ENCODE measurements at regions not wholly inside any gene's neighbourhood (a gene's known extent, or its start where the extent isn't known, plus 50 kb on each side); places are given as distances from the start of the nearest gene placed in this dataset.

DNA sequence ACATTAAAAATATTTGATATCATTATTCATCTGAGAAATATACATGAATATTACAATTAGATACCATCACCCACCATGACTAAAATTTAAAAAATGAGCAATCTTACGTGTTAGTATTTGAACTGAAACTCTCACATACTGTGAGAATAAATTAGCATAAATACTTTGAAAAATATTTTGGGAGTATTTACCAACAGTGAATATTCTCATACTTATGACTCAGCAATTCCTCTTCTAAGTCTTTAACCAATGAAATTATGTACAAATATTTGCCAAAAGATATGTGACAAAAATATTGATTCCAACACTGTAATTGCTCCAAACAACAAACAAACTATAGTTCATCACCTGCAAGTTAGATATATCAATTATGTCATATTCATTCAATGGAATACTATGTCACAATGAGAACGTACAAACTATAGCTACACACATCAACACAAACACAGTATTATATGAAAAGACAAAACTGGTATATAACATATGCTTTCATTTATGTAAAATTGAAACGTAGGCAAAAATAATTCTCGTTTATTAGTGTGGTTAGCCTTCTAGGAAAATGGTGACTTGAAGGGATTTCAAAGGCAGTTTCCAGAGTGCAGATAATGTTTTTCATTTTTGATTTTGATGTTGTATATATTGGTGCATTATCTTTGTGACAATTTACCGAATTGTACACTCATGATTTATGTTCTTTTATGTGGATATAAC, 742.2 kb downstream of the SLC16A7 start:
- DNase-seq (ENCODE audit: low read depth) = no peak

DNA sequence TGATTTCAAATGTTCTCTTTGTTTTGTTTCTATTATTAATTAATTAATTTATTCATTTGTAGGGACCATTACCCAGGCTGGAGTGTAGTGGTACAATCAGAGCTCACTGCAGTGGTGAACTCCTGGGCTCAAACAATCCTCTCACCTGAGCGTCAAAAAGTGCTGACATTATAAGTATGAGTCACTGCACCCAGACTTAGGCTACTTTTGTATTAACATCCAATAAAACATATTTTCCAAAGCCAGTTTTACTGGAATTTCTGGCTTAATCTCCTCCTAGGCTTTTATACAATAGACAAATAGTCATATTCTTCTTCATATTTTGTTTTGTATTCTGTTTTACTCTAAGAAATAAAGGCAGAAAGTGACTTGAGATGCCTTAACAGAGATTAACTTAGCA, 749.6 kb downstream of the SLC16A7 start:
- DNase-seq (ENCODE audit: low read depth) = no peak

- DNase-seq (ENCODE audit: low read depth) = no peak
Observed at GRCh38 chr12:60349232-60349978, 753.6 kb downstream of the SLC16A7 start.

- no peak for DNase-seq (ENCODE audit: low read depth)
Observed at GRCh38 chr12:60387356-60387755, 791.5 kb downstream of the SLC16A7 start.

DNA sequence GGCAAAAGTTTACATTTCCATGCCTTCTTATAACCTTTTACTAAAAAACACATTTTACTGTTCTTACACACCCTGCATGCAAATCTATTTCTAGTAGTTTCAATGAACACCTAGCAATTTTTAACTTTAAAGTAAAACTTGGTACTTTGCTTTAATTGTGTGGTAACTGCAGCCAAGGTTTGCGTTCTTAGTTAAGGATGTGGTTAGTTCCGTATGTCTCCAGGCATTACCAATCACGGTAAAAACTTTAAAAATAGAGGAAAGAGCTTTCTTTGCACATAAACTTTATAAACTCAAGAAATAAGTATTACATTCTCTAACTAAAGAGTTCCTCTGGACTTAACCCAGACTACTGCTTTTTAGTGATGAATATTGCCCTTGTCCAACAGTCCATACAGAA, 795.2 kb downstream of the SLC16A7 start:
- peak; percentile 3 for DNase-seq (ENCODE audit: low read depth)

GRCh38 chr12:60391791-60392190, 796.0 kb downstream of the SLC16A7 start:
- DNase-seq (ENCODE audit: low read depth) = no peak

GRCh38 chr12:60393093-60393492, 797.3 kb downstream of the SLC16A7 start:
- DNase-seq (ENCODE audit: low read depth) = no peak

DNA sequence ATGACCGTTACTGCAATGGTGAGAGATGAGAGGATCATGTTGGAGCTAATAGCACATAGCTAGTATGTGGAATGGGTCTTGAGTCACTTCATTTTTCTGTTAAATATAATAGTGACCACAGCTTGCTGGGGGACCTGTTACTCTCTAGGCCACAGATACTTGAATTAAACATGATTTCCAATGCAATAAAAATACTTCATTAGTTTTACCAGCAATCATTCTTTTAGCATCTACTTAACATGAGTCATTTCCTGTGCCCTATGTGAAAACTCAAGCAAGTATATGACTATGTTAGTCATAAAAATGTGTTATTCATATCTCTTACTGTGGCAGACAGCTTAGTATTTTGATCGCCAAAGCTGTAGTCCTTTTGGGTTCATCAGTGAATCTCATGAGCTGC, 798.8 kb downstream of the SLC16A7 start:
- DNase-seq (ENCODE audit: low read depth) = peak; percentile 49

- DNase-seq (ENCODE audit: low read depth) = no peak
Observed at GRCh38 chr12:60398547-60398946, 802.7 kb downstream of the SLC16A7 start.

DNA sequence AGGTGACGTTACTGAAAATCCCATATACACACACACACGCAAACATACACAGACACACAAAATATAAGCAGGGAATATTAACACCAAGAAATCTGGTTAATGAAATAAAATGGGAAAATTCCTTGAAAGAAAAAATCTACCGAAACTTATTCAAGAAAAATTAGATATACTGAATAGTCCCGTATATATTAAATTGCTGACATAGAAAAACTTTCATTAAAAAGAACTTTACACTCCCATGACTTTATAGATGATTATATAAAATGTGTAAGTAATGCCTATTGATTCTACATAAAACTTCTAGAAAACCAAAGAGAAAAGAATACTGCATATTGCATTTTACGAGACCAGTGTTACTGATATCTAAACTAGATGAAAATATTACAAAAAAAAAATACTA, 803.2 kb downstream of the SLC16A7 start:
- DNase-seq (ENCODE audit: low read depth) = no peak

GRCh38 chr12:60402996-60403395, 807.2 kb downstream of the SLC16A7 start:
- no peak for DNase-seq (ENCODE audit: low read depth)

- peak; percentile 47 for DNase-seq (ENCODE audit: low read depth)
Observed at GRCh38 chr12:60415351-60415750, 819.5 kb downstream of the SLC16A7 start.

DNA sequence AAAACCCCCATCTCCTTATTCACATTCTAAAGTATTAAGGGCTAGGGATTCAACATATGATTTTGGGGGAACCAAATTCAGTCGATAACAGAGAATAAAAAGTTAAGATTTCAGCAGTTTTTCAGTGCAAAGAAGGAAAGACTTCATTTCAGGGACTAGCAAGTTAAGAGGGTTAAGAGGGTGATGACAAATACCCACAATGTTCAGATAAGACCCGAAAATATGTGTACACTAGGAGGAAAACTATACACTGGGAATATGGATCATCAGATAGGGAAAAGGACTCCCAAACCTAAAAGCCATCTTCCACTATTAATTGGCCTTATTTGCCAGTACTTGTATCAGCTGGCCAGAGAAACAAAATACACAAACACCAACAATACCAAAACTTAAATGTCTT, 824.2 kb downstream of the SLC16A7 start:
- DNase-seq (ENCODE audit: low read depth) = no peak

DNA sequence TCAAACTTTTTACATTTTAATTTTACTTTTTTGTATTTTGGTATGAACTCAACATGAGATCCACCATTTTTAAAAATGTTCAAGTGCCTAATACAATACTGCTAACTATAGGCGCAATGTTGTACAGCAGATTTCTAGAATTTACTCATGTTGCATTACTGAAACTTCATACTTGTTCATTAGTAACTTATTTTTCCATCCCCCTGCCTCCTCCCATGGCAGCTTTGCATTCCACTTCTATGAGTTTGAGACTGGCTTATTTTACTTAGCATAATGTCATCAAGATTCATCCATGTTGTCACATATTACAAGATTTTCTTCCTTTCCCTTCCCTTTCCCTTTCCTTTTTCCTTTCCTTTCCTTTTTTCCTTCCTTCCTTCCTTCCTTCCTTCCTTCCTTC, 825.9 kb downstream of the SLC16A7 start:
- peak; percentile 8 for DNase-seq (ENCODE audit: low read depth)

- DNase-seq (ENCODE audit: low read depth) = no peak
Observed at GRCh38 chr12:60437297-60437696, 841.5 kb downstream of the SLC16A7 start.

DNA sequence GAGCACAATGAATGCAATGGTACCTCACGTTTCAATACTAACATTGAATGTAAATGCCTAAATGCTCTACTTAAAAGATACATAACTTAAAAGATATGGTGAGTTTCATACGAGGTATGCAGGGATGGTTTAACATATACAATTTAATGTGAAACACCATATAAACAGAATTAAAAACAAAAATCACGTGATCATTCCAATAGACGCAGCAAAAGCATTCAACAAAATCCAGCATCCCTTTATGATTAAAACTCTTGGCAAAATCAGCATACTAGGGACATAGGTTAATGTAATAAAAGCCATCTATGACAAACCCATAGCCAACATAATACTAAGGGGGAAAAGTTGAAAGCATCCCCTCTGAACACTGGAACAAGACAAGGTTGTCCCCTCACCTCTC, 845.7 kb downstream of the SLC16A7 start:
- DNase-seq (ENCODE audit: low read depth) = no peak

DNA sequence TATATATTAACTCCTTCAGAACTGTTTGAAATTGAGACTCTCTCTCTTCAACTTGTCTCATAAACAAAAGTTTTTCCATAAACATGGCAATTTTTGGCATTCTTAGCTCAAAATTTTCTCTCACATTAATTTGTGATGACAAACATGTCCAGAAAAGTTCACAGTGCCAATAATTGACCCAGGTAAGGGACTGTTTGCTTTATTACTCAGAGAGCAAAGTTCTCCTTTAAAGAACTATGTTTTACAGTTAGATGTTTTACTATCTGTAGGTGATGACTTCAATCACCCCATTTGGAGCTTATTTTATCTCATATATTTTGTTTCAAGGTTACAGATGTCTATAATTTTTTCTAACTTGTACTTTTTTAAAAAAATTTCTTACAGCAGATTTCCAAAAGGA, 855.6 kb downstream of the SLC16A7 start:
- no peak for DNase-seq (ENCODE audit: low read depth)

DNA sequence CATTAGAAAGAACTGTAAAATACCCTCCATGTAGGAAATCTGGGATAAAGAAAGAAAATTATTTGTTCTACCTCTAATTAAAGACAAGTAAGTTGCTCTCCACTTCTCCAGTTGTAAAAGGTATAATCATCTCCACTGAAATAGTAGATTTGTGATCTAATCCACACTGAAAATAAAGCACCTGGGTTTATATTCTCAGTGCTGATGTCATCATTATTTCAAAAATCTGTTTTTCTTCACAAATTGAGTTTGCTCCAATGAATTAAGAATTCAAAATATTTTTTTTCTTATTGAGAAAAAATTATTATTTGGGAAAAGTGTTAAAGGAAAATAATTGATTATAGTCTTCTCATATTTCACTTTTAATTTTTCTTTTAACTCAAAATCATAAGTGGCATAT, 869.2 kb downstream of the SLC16A7 start:
- no peak for DNase-seq (ENCODE audit: low read depth)

DNA sequence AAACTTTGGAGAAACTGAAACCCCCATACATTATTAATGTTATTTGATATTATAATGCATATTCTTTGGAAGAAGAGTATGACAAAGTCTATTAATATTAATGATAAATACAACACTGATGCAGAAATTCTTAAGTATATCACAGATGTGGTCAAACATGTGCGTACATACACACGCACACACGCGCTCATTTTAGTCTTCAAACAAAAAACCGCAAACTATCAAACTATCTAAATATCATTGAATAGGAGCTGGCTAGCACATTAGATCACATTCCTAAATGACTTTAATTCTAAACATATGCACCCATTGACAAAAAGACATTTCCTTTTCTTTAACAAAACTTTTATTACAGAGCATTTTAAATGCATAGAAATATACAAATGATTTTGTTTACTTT, 872.7 kb downstream of the SLC16A7 start:
- no peak for DNase-seq (ENCODE audit: low read depth)

GRCh38 chr12:60475825-60476224, 880.0 kb downstream of the SLC16A7 start:
- no peak for DNase-seq (ENCODE audit: low read depth)

DNA sequence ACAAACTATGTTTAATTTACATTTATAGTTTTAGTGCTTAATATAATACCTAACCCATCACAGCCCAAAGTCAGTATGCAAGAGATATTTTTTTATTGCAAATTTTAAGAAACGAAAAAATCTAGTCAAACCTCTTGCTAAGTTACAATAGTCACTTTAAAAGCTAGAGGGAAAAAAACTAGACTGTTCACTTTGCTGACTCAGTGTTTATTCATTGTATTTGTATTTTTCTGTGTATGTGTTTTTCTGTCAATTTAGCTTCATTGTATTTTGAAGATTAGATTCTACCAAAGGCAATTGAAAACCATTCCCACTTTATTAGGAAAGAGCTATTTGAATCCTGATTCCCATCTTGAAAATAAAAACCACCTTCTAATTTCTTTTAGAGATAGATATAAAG, 891.5 kb downstream of the SLC16A7 start:
- no peak for DNase-seq (ENCODE audit: low read depth)

GRCh38 chr12:60489071-60489470, 893.2 kb downstream of the SLC16A7 start:
- no peak for DNase-seq (ENCODE audit: low read depth)

DNA sequence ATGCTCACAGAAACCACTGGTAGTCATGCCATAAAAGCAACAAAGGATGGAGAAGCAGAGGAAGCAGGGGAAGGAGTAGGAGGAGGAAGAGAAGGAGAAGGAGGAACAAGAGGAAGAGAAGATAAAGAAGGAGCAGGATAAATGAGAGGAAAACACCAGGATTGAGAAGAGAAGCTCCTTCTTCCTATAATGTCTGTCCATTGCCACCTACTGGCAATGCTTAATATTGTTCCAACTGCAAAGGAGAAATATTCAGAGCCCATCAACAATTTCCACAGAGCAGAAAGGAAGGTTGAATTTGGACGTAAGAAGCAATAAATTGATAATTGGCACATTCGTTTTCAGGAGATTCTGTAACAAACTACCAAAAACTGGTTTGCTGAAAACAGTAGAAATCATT, 898.4 kb downstream of the SLC16A7 start:
- peak; percentile 49 for DNase-seq (ENCODE audit: low read depth)

DNA sequence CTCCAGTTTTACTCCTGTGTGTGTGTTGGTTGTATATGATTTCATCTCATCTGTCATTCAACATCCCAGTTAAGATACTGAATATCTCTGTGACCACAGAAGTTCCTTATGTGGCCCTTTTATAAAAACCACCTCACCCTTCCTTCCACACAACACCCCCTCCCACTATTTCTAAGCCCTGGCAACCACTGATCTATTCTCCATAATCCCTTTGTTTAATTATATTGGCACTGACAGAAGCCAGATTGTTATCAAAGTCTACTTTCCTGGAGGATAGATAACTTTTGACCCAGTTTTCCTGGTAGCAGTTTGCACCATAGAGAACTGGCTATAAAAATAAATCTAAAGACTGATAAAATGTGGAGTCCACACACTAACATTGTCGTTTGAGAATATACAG, 902.8 kb downstream of the SLC16A7 start:
- DNase-seq (ENCODE audit: low read depth) = no peak
